Activated T-cell treated with anti-CD3 and anti-CD28 coated beads for 24 hours (primary cell): ENCODE measurements at regions not wholly inside any gene's neighbourhood (a gene's known extent, or its start where the extent isn't known, plus 50 kb on each side); places are given as distances from the start of the nearest gene placed in this dataset.
"Not testable (repeated sequence)": the region's sequence is repeated elsewhere in the genome, so short reads cannot be mapped to it uniquely, and the experiment has no call there.

Experiments used
- DNase-seq: peaks from one replicate; pipeline ENCODE4 v3.0.0-alpha.2; 2020; ENCODE audit warnings: low read depth

DNA sequence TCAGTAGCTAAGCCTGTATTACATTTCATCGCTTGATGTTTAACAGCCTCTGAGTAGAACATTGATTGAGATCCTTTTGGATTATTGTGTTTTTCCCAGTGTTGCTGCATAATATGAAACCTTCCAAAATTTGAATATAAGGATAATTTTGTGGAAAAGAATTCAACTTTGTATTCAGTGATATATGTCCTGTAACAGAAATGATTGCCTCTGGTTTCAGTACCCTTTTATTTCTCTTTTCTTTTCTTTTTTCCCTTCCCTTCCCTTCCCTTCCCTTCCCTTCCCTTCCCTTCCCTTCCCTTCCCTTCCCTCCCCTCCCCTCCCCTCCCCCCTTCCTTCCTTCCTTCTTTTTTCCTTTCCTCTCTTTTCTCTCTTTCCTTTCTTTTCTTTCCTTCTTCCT is 74.6 kb downstream of the UTRN start:
- no peak for DNase-seq

DNA sequence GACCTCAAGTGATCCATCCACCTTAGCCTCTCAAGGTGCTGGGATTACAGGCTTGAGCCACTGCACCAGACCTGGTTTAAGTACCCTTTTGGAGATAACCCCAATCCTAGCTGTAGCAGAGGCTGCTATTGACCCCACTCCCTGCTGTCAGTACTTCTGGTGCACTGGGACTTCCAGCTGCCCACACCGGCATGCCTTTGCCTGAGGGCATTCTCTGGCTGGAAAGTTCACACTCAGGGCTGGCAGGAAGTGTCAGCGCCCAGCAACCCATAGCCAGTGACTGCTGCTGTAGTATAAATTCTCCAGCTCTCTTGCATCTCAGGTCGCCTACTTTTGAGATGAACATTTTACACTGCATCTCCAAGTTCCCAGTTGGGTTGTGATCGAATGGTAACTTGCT is 75.3 kb downstream of the UTRN start:
- DNase-seq = no peak

DNA sequence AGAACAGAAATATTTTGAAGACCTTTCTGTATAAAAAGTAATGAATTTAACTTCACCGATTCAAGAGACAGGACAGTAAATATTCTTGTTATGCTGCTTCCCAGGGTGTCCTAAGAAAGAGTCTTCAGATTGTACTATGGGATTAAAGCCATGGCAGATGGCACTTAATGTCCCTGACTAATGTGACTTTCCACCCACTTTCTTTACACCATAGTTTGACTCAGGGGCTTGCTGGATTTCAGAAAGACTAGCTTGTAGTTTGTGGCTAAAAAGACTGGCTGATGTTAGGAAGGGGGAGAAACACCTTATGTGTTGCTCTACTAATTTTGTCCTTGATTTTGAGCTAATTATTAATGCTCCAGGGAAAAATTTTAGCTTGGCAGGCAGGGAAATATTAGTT is 75.9 kb downstream of the UTRN start:
- DNase-seq = no peak

DNA sequence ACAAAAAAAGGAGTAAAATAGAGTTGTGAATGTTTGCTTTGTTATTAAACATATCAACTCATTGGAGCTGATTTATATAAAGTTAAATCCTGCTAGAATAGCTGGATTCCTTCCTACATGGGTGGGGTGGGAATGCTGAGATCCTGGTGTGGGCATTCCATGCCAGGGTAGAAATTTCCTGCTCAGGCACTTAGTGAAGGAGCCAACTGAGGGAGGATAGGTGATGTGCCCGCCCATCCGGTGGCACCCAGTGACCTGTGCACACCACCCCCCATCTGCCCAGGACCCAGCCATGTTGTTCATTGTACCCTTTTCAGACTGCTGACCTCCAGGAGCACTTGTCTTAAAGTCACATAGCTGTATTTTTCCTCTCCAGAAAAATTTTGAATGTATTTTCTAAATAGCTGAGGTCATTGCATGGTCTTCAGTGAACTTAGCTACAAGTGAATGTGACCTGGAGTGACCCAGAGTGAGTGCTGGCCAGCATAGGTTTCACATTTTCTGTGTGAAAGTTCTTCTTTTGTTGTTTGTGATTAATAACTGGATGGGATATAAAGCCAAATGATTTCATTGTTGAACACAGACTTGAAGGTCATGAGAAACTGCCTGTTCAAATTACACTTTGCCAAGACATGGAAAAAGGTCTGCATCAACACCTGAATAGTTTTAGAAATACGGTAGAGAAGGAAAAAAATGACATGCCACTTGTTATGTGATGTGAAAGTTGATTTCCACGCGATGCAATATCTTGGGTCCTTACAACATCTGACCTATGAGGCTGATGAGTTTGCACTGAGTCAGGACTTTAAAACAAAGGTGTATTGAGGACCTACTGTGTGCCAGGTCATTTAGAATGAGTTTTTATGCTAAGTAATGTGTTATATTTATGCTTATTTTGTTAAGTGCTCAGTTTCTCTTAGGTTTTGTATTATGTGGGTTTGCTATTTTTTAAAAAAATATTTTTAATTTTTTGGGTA is 77.2 kb downstream of the UTRN start:
- no peak for DNase-seq

DNA sequence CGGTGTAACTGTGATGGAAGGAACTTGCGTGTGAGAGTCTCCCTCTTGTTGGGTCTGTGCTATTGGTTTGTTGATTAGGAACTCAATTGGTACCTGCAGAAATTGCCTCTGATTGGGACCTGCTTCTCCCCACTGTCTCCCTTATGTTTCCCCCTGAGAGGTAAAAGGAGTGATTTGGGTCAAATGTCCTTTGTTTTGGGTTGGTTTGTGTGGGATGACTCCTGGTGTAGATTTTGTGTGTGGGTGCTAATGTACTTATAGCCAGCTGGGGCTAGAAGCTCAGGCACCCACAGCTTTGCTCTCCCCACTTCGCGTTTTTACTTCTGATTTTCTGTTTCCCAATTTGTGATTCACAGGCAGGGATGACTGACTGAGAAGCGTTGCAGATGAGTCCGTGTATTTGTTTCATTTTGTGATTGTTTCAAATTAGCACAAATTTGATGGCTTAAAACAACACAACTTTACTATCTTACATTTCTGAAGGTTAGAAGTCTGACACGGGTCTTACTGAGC is 79.1 kb downstream of the UTRN start:
- DNase-seq = no peak

DNA sequence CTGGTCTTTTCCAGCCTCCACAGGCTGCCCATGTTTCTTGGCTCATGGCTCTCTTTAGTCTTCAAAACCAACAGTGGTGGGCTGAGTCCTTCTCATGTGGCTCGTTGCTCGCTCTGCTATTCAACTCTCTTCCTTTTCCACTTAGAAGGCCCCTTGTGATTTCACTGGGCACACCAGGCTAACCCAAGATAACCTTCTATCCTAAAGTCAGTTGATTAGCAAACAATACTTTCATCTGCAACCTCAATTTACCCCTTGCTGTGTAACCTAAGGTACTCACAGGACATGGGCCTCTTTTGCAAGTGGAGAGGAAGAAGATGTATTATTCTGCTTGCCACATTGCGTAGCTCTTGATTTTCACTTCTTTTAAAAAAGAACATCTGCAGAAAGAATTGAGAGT is 79.6 kb downstream of the UTRN start:
- no peak for DNase-seq

DNA sequence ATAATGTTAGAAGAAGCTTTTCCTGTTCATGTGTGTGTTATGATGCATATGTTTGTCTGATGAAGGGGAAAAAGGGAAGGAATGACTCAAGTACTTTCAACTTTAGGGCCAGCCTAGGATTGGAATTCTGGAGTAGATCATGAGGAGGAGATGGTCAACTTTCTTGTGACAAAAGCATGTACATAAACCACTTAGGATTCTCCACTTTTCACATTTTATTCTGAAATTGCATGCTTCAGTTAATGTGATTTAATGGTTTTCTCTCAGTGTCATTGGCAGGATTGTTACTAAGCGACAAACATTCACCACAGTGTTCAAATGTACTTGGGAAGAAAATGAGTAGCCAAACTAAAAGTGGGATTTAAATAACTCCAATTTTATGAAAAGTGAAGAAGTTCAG is 80.1 kb downstream of the UTRN start:
- DNase-seq = no peak

DNA sequence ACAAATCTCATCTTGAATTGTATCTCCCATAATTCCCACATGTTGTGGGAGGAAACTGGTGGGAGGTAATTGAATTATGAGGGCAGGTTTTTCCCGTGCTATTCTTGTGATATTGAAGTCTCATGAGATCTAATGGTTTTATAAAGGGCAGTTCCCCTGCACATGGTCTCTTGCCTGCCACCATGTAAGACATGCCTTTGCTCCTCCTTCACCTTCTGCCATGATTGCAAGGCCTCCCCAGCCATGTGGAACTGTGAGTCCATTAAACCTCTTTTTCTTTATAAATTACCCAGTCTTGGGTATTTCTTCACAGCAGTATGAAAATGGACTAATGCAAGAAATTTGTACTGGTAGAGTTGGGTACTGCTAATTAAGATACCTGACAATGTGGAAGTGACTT is 84.6 kb downstream of the UTRN start:
- DNase-seq = not testable (repeated sequence)

DNA sequence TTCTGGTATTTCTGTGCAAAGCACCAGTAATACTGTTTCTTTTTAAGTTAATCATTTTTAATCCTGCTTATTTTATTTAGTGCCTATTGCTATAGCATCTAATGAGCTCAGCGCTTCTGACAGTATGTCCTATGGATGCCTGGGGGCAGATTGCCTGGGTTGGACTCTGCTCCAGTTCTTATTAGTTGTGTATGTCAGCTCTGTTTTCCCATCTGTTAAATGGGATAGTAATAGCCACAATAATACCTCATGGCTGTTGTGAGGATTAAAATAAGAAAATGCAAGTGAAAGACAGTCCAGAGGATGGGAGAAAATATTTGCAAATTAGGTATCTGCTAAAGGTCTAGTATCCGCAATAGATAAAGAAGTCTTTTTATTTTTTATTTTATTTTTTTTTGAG is 87.0 kb downstream of the UTRN start:
- no peak for DNase-seq

DNA sequence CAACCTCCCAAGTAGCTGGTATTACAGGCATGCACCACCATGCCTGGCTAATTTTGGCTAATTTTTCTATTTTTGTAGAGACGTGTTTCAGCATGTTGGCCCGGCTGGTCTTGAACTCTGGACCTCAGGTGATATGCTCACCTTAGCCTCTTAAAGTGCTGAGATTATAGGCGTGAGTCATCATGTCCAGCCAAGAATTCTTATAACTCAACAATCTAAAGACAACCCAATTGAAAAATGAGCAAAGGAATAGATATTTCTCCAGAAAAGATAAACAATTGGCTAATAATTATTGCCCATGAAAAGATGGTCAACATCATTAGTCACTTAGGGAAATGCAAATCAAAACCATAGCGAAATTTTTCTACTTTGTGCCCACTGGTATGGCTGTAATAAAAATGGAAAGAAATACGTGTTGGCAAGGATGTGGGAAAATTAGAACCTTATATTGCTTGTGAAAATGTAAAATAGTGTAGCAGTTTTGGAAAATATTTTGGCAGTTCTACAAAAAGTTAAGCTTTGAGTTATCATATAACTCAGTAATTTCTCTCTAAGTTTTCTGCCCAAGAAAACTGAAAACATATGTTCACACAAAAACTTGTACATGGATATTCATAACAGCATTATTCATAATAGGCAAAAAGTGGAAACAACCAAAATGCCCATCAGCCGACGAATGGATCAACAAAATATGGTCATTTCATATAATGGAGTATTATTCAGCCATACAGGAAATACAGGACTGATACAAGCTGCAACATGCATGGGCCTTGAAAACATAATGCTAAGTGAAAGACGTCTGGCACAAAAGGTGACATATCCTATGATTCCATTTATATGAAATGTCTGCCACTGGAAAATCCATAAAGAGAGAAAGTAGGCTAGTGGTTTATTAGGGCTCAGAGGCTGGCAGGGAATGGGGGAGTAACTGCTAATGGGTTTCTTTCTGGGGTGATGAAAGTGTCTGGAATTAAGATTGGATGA is 87.8 kb downstream of the UTRN start:
- no peak for DNase-seq

DNA sequence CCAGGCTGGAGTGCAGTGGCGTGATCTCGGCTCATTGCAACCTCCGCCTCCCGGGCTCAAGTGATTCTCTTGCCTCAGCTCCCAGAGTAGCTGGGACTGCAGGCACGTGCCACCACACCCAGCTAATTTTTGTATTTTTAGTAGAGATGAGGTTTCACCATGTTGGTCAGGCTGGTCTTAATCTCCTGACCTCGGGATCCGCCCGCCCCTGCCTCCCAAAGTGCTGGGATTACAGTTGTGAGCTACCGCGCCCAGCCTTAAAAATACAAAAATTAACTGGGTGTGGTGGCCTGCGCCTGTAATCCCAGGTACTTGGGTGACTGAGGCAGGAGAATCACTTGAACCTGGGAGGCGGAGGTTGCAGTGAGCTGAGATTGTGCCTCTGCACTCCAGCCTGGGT is 89.4 kb downstream of the UTRN start:
- not testable (repeated sequence) for DNase-seq

DNA sequence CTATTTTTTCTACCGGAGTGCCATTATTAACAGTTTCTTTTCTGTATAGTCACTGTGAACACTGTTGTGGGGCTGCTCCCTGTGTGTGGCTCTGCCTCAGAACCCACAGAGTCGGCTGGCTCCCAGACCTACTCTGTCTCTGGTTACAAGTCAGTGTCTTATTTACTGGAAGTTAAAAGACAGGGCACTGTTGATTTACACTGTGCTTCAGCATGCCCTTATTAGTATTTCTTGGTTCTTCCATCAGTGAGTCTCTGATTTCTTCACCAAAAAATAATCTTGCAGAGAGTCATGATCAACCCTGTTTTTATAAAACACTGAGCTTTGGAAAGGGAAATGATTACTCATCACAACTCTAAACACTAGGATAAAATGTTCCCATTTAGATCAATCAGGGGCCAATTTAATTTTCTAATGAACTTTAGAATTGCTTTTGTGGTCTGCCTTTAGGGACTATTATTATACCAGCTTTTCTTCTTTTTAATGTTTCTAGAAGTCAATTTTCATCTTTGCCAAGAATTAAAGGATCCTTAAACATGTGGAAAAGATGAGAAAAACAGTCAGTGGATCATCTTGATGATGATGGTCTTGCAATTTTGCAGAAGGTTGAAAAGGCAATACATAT is 92.6 kb downstream of the UTRN start:
- no peak for DNase-seq

DNA sequence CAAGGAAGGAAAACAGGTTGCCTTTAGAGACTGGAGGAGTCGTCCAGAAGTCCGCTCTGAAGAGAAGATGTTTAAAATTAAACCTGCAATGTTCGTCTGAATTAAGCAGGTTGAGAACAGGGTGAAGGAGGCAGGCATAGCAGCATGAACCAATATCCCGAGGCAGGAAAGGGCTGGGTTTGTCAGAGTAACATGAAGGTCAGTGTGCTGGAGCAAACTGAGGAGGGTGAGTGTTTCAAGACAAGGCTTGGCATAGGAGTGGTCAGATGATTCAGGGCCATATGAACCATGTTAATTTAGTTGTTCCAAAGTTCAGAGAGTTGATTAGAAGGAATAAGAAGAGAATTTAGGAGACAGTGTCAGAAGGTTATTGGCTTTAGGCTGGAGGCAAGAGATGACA is 93.3 kb downstream of the UTRN start:
- no peak for DNase-seq

DNA sequence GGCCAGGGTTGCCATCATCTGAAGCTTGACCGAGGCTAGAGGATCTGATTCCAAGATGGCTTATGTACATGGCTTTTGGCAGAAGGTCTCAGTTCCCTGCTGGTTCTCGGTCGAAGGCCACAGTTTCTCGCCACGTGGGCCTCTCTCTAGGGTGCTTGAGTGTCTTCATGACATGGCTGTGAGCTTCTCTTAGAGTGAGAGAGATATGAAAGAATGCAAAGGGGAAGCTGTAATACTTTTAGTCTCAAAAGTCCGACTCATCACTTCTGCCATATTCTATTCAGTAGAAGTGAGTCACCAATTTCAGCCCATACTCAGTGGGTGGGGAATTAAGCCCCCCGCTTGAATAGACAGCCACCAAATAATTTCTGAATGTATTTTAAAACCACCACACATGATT is 94.2 kb downstream of the UTRN start:
- DNase-seq = no peak

DNA sequence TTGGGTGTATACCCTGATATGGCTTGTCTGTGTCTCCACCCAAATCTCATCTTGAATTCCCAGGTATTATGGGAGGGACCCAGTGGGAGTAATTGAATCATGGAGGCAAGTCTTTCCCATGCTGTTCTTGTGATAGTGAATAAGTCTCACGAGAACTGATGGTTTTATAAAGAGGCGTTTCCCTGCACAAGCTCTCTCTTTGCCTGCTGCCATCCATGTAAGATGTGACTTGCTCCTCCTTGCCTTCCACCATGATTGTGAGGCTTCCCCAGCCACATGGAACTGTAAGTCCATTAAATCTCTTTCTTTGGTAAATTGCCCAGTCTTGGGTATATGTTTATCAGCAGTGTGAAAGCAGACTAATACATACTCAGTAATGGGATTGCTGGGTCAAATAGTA is 96.4 kb downstream of the UTRN start:
- DNase-seq = not testable (repeated sequence)

DNA sequence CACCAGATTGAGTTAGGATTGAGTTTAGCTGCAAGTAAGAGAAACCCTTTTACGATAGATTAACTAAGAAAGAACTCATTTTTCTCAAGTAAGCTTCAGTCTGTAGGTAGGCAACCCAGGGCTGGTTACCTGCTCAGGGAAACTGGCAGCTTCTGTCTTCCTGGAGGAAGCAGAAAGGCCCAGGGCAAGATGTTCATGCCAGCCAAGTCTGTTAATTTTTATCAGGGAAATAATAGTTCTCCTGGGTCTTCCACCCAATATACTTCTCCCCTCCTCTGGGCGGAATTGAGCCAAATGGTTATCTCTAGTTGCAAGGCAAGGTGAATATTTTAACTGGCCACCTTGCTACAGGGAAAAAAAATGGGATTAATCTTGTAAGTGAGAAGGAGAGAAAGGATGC is 98.2 kb downstream of the UTRN start:
- DNase-seq = no peak

DNA sequence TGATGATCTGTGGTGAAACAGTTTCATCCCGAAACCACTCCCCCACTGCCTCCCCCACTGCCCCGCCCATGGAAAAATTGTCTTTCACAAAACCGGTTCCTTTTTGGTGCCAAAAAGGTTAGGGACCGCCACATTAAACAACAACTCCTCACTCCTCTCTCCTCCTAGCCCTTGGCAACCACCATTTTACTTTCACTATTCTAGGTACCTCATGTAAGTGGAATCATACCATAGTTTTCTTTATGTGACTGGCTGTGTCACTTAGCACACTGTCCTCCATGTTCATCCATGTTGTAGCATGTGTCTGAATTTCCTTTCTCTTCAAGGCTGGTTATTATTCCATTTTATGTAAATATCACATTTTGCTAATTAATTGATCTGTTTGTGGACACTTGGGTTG is 99.3 kb downstream of the UTRN start:
- DNase-seq = no peak

DNA sequence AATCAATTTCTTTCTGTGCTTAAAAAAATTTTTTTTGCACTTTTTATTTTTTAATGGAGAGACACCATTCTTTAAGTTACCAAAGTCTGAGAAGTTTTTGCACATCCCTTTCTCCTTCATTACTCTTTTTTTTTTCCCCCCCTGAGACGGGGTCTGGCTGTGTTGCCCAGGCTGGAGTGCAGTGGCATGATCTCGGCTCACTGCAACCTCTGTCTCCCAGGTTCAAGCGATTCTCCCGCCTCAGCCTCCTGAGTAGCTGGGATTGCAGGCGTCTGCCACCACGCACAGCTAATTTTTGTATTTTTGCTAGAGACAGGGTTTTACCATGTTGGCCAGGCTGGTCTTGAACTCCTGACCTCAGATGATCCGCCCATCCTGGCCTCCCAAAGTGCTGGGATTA is 104.3 kb downstream of the UTRN start:
- DNase-seq = not testable (repeated sequence)

DNA sequence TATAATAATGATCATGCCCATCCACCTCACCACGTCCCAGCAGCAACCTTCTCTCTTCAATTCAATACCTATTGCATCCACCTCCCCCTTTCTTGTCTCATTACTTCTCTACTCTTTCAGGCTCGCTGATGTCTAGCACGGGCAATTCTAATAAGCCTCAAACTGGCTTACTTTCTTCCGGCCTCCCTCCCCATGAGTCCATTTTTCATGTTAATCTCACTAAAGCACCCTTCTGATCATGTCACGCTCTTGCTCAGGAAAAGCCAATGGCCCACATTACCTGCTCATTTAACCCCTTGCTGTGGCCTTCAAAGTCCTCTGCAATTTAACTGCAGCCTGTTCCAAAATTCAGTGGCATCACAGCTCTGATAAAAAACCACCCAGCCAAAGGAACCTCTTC is 105.1 kb downstream of the UTRN start:
- DNase-seq = no peak

DNA sequence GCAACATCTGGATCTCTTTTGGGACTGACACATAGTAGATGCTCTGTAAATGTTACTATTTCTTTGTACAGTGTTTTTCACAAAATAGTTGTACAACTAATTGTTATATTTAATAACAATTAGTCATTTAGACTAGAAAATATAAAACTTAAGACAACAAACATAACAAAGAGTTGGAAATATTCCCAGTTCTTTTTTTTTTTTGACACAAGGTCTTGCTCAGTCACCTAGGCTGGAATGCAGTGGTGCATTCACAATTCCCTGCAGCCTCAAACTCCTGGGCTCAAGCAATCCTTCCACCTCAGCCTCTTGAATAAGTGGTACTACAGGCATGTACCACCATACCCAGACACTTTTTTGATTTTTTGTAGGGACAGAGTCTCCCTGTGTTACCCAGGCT is 105.8 kb downstream of the UTRN start:
- DNase-seq = no peak

DNA sequence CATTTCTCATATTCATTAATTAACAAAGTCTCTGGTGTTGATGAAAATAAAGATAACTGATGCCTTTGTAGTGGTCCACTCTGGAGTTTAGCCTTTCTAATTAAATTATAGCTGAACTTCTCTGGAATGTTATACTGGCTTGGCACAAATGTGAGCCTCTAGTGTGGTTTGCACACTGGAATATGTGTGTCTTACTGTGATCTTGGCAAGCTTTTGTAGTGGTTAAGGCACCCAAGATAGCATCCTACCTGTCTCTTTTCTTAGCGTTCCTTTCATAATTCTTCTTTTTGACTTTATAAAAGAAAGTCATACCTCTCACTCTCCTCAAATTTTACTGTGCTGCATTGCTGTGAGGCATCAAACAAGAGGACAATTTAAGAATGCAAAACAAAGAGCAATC is 107.4 kb downstream of the UTRN start:
- no peak for DNase-seq

DNA sequence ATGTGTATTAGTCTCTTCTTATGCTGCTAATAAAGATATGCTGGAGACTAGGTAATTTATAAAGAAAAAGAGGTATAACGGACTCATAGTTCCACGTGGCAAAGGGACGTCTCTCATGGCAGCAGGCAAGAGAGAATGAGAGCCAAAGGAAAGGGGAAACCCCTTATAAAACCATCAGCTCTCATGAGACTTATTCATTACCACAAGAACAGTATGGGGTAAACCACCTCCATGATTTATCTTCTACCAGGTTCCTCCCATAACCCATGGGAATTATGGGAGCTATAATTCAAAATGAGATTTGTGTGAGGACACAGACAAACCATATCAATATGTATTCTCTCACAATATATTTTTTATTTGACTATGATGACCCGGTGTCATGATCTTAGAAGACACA is 109.1 kb downstream of the UTRN start:
- no peak for DNase-seq
